B cell (primary cell): ENCODE measurements at regions not wholly inside any gene's neighbourhood (a gene's known extent, or its start where the extent isn't known, plus 50 kb on each side); places are given as distances from the start of the nearest gene placed in this dataset.

ENCODE experiments used
- CTCF ChIP-seq: fragments of 200-600 bp; IDR thresholded peaks from one replicate; pipeline ENCODE4 v1.8.0; 2022; ENCODE audit warnings: antibody characterized with exemption, mild to moderate bottlenecking
- EZH2 ChIP-seq: IDR thresholded peaks from 2 replicates; pipeline ENCODE4 v1.6.1; 2012; ENCODE audit warnings: borderline replicate concordance, low read depth, mild to moderate bottlenecking, moderate library complexity, low read length; ENCODE audit not compliant: insufficient read depth, poor library complexity, severe bottlenecking

GRCh38 chr14:71289536-71289935 lies 382.3 kb downstream of the PCNX1 start:
- no peak for TF ChIP-seq CTCF
- no peak for TF ChIP-seq EZH2
